Ascending aorta (tissue), 2 donors: ENCODE measurements at regions not wholly inside any gene's neighbourhood (a gene's known extent, or its start where the extent isn't known, plus 50 kb on each side); places are given as distances from the start of the nearest gene placed in this dataset.

ENCODE experiments used
- DNase-seq, 2 donors: peaks; one replicate each; pipeline ENCODE4 v3.0.0-alpha.2; 2019; ENCODE audit warnings: low spot score in 2 of 2
- H3K27ac ChIP-seq, 2 donors: fragments of 200-600 bp; sonication (generic); one replicate each; pipeline ENCODE4 v1.5.1; 2016 to 2017; ENCODE audit warnings: mild to moderate bottlenecking in 1 of 2
- H3K27me3 ChIP-seq: fragments of 200-600 bp; sonication (generic); one replicate; pipeline ENCODE4 v1.5.1; 2017
- H3K36me3 ChIP-seq, 2 donors: fragments of 200-600 bp; sonication (generic); one replicate each; pipeline ENCODE4 v1.5.1; 2016
- H3K4me1 ChIP-seq, 2 donors: fragments of 200-600 bp; sonication (generic); one replicate each; pipeline ENCODE4 v1.5.1; 2016 to 2017; ENCODE audit warnings: mild to moderate bottlenecking in 1 of 2
- H3K4me3 ChIP-seq, 2 donors: fragments of 200-600 bp; sonication (generic); one replicate each; pipeline ENCODE4 v1.5.1; 2016 to 2017; ENCODE audit warnings: mild to moderate bottlenecking in 1 of 2
- H3K9me3 ChIP-seq, 2 donors: fragments of 200-600 bp; sonication (generic); one replicate each; pipeline ENCODE4 v1.5.1; 2016
- CTCF ChIP-seq, 3 experiments: fragments of 200-600 bp in 2 of 3; fragments of 450-650 bp in 1 of 3; sonication (generic) in 2 of 3; IDR thresholded peaks; one replicate each; pipeline ENCODE4 v1.5.1; 2016 to 2019; ENCODE audit warnings: antibody characterized with exemption in 3 of 3, mild to moderate bottlenecking in 1 of 3, moderate library complexity in 1 of 3
- intact Hi-C: fragments of 100-400 bp; cut with DNase I; formaldehyde crosslinking; loops from one replicate; pipeline ENCODE4 v1.15.1; 2023

DNA sequence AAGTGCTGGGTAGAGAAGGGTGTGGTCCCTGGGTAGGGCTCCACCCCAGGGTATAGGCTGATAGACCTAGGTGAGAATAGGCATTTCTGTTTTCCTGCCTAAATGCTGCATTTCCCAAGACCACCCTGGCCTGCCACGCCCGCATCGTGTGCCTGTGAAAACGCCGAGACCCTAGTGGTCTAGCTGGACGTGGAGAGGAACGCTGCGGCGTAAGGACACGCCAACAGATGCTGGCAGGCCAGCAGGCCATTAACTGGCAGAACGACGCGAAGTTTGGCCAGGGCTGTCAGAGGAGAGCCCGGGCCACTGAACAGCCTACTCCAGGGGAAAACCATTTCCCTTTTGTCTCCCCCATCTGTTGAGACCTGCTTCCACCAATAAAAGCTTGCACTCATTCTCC, 373.2 kb upstream of the FIGN start:
- DNase-seq = no peak
- intact Hi-C loops = no loop called here
- Histone ChIP-seq H3K4me3 (no peak overlapping the region), H3K36me3 (no peaks in the 10 kb centered on the region), H3K27me3 (no peaks in the 10 kb centered on the region), H3K9me3 (no peaks in the 10 kb centered on the region), H3K4me1 (no peaks in the 10 kb centered on the region), H3K27ac (no peak overlapping the region)
- no peak for TF ChIP-seq CTCF (IDR thresholded peaks at IDR 0.05)

GRCh38 chr2:164103271-164103670, 367.5 kb upstream of the FIGN start:
- no peaks in the 10 kb centered on the region for H3K4me1 ChIP-seq

DNA sequence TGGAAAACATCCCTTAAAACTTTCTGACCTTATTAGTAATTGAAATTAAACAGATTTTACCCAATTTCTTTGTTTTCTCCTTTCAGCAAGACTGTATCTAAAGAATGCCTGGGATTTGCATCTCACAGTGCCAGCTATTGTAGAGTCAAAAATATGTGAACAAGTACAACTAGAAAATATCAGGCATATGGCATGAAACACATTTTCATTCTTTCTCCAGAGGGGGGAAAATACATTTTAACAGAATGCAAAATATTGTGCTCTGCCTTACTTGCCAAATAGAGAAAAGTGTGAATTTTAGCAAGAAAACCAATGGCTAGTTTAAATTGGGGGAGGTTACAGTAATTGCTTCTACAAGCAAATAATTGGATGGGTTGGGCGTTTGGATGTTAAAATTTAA, 366.6 kb upstream of the FIGN start:
- DNase-seq = no peak
- H3K4me3 ChIP-seq = no peak overlapping the region
- no peaks in the 10 kb centered on the region for H3K27me3 ChIP-seq
- intact Hi-C loops = no loop called here
- no peaks in the 10 kb centered on the region for H3K4me1 ChIP-seq
- TF ChIP-seq CTCF (IDR thresholded peaks at IDR 0.05) = no peak
- no peak overlapping the region for H3K27ac ChIP-seq
- no peaks in the 10 kb centered on the region for H3K36me3 ChIP-seq
- no peaks in the 10 kb centered on the region for H3K9me3 ChIP-seq

More at GRCh38 chr2:164103271-164103670, 367.5 kb upstream of the FIGN start:
- no peak for DNase-seq
- H3K27ac ChIP-seq = no peak overlapping the region
- H3K4me3 ChIP-seq = no peak overlapping the region
- H3K9me3 ChIP-seq = no peaks in the 10 kb centered on the region
- H3K36me3 ChIP-seq = no peaks in the 10 kb centered on the region
- no peak for TF ChIP-seq CTCF (IDR thresholded peaks at IDR 0.05)
- intact Hi-C loops = no loop called here
- H3K27me3 ChIP-seq = no peaks in the 10 kb centered on the region

DNA sequence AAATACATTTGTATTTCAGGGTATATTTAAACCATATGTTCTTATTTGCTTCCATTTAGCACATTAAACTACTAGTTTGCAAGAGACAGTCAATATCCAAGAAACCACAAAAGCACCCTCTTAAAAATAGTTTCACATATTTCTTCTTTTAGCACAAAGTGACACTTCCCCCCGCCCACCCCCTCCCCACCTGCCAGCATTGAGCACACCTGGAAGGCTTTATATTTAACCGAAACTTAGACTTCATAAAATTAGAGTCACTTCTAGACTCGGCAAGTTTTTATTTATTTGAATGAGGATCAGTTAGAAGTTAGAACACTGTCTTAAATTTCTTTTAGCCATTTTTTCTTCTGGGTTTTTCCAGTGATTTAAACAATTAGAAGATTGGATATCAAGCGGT, 355.9 kb upstream of the FIGN start:
- no peak for TF ChIP-seq CTCF (IDR thresholded peaks at IDR 0.05)
- intact Hi-C loops = no loop called here
- no peak for DNase-seq
- Histone ChIP-seq H3K27ac (no peak overlapping the region), H3K9me3 (no peaks in the 10 kb centered on the region), H3K36me3 (no peaks in the 10 kb centered on the region), H3K4me3 (no peak overlapping the region), H3K27me3 (no peaks in the 10 kb centered on the region), H3K4me1 (no peaks in the 10 kb centered on the region)

DNA sequence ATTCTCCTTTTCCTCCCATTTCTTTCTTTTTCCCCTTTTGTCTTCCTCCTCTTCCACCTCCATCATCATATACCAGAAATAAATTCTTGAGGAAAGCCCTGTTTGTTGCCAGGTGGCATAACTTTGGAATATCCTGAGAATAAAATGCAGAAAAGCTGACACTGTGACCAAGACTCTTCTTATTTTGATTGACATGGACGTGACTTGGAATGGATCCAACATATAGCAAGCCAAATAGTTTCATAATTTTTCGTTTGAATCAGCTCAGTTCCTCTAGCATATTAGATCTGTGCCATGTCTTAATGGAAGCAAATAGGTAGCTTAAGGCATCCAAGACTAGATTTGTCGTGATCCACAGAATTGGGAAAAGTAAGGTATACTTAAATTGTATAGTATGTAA, 354.7 kb upstream of the FIGN start:
- Histone ChIP-seq H3K4me3 (no peak overlapping the region), H3K4me1 (no peaks in the 10 kb centered on the region), H3K9me3 (no peaks in the 10 kb centered on the region), H3K27ac (no peak overlapping the region), H3K27me3 (no peaks in the 10 kb centered on the region), H3K36me3 (no peaks in the 10 kb centered on the region)
- no peak for DNase-seq
- no peak for TF ChIP-seq CTCF (IDR thresholded peaks at IDR 0.05)
- intact Hi-C loops = no loop called here

GRCh38 chr2:164084066-164084465, 348.3 kb upstream of the FIGN start:
- no peaks in the 10 kb centered on the region for H3K9me3 ChIP-seq
- no peaks in the 10 kb centered on the region for H3K36me3 ChIP-seq
- H3K27me3 ChIP-seq = no peaks in the 10 kb centered on the region
- no peak for DNase-seq
- no peak overlapping the region for H3K4me3 ChIP-seq
- intact Hi-C loops = no loop called here
- no peaks in the 10 kb centered on the region for H3K4me1 ChIP-seq
- no peak for TF ChIP-seq CTCF (IDR thresholded peaks at IDR 0.05)
- H3K27ac ChIP-seq = no peak overlapping the region
